ENCODE measurements at regions not wholly inside any gene's neighbourhood (a gene's known extent, or its start where the extent isn't known, plus 50 kb on each side); places are given as distances from the start of the nearest gene placed in this dataset.

GRCh38 chr9:110076894-110077725 is 130.8 kb downstream of the C9orf152 start:
- ChIA-PET POLR2A (interaction anchor here (0.9 kb wide), 1 partner anchor 26 kb away, joined by 3 read pairs; no protein-coding TSS in a partner anchor), CTCF (no interaction called here)
- intact Hi-C loops (cut with micrococcal nuclease) = no loop called here
- no peak overlapping the region for H3K27ac Mint-ChIP-seq
- H3K9me3 Mint-ChIP-seq = no peaks in the 10 kb centered on the region
- H3K27me3 Mint-ChIP-seq = no peaks in the 10 kb centered on the region
- peak; percentile 23 for DNase-seq
- peaks cover 13% of the 10 kb centered on the region for H3K4me1 Mint-ChIP-seq (ENCODE audit: low read depth)
- no peak overlapping the region for H3K4me3 Mint-ChIP-seq
- peaks cover 4% of the 10 kb centered on the region for H3K36me3 Mint-ChIP-seq

- ChIA-PET CTCF (interaction anchor here (1.0 kb wide), 1 partner anchor 175 kb away, joined by 3 read pairs; no protein-coding TSS in a partner anchor), POLR2A (no interaction called here)
- Mint-ChIP-seq H3K27me3 (no peaks in the 10 kb centered on the region), H3K9me3 (no peaks in the 10 kb centered on the region), H3K27ac (no peak overlapping the region), H3K36me3 (peaks cover 4% of the 10 kb centered on the region), H3K4me3 (no peak overlapping the region), H3K4me1 (ENCODE audit: low read depth) (peaks cover 13% of the 10 kb centered on the region)
- intact Hi-C loops (cut with micrococcal nuclease) = no loop called here
- no peak for DNase-seq
These were observed 130.0 kb downstream of the C9orf152 start for GRCh38 chr9:110077925-110078324.

- no peak overlapping the region for H3K4me3 Mint-ChIP-seq
- intact Hi-C loops (cut with micrococcal nuclease) = no loop called here
- no peak overlapping the region for H3K27ac Mint-ChIP-seq
- DNase-seq = no peak
- no peaks in the 10 kb centered on the region for H3K9me3 Mint-ChIP-seq
- H3K4me1 Mint-ChIP-seq (ENCODE audit: low read depth) = peaks cover 14% of the 10 kb centered on the region
- H3K27me3 Mint-ChIP-seq = no peaks in the 10 kb centered on the region
- ChIA-PET CTCF (interaction anchor here (1.0 kb wide), 1 partner anchor 175 kb away, joined by 3 read pairs; no protein-coding TSS in a partner anchor), POLR2A (no interaction called here)
- peaks cover 4% of the 10 kb centered on the region for H3K36me3 Mint-ChIP-seq
These were observed 129.4 kb downstream of the C9orf152 start for GRCh38 chr9:110078604-110079003.

DNA sequence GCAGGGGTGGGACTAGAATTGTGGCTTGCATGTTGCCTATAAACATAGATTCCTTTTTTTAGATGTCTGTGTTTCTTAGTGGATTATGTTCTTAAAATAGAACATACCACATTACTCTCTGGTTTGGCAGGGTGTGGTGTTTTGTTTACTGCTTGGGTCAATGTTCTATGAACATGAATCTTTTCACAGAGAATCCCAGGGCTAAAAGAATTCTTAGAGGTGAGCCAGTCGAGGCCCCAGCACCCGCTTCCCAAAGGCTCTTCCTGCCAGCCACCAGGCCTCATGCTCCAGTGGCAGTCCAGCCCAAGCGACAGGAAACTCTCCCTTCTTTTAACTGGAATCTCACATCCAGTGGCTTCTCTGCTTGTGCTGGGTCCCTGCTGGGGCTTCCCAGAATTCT is 126.6 kb downstream of the C9orf152 start:
- Mint-ChIP-seq H3K4me3 (no peak overlapping the region), H3K27me3 (no peaks in the 10 kb centered on the region), H3K36me3 (peaks cover 4% of the 10 kb centered on the region), H3K4me1 (ENCODE audit: low read depth) (peaks cover 17% of the 10 kb centered on the region), H3K9me3 (no peaks in the 10 kb centered on the region), H3K27ac (no peak overlapping the region)
- CTCF ChIA-PET = no interaction called here
- DNase-seq = no peak
- intact Hi-C loops (cut with micrococcal nuclease) = no loop called here
- POLR2A ChIA-PET = no interaction called here

GRCh38 chr9:110083866-110084265 is 124.1 kb downstream of the C9orf152 start:
- no peak for DNase-seq
- Mint-ChIP-seq H3K27ac (no peak overlapping the region), H3K27me3 (no peaks in the 10 kb centered on the region), H3K9me3 (no peaks in the 10 kb centered on the region), H3K4me3 (no peak overlapping the region), H3K4me1 (ENCODE audit: low read depth) (peaks cover 16% of the 10 kb centered on the region), H3K36me3 (peaks cover 2% of the 10 kb centered on the region)
- ChIA-PET CTCF (no interaction called here), POLR2A (no interaction called here)
- intact Hi-C loops (cut with micrococcal nuclease) = no loop called here

DNA sequence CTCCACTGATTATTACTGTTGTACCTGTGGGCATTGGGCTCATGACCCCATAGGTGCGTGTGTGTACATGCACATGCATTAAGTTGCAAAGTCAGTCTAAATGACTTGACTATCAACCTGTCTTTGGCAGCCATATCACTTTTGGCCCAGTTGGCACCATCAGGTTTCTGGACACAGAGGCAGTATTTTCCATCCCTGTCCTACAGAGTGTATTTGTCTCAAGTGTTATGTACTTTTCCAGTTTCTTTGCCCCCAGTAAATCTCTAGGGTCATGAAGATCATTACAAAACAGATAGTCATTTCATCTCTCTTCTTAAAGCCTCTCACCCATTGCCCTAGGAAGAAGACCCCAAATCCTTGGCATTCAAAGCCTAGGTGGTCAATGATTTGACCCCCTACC is 121.4 kb downstream of the C9orf152 start:
- no peak for DNase-seq
- ChIA-PET POLR2A (no interaction called here), CTCF (no interaction called here)
- H3K36me3 Mint-ChIP-seq = no peaks in the 10 kb centered on the region
- no peak overlapping the region for H3K4me3 Mint-ChIP-seq
- no peak overlapping the region for H3K27ac Mint-ChIP-seq
- intact Hi-C loops (cut with micrococcal nuclease) = no loop called here
- peaks cover 10% of the 10 kb centered on the region for H3K4me1 Mint-ChIP-seq (ENCODE audit: low read depth)
- H3K27me3 Mint-ChIP-seq = no peaks in the 10 kb centered on the region
- H3K9me3 Mint-ChIP-seq = no peaks in the 10 kb centered on the region

- Mint-ChIP-seq H3K27ac (no peak overlapping the region), H3K4me1 (ENCODE audit: low read depth) (peaks cover 8% of the 10 kb centered on the region), H3K9me3 (no peaks in the 10 kb centered on the region), H3K36me3 (no peaks in the 10 kb centered on the region), H3K4me3 (no peak overlapping the region), H3K27me3 (no peaks in the 10 kb centered on the region)
- ChIA-PET CTCF (no interaction called here), POLR2A (interaction anchor here (0.7 kb wide), 1 partner anchor 190 kb away, joined by 3 read pairs; no protein-coding TSS in a partner anchor)
- DNase-seq = no peak
- intact Hi-C loops (cut with micrococcal nuclease) = no loop called here
These were observed 120.4 kb downstream of the C9orf152 start for GRCh38 chr9:110087605-110088004.

DNA sequence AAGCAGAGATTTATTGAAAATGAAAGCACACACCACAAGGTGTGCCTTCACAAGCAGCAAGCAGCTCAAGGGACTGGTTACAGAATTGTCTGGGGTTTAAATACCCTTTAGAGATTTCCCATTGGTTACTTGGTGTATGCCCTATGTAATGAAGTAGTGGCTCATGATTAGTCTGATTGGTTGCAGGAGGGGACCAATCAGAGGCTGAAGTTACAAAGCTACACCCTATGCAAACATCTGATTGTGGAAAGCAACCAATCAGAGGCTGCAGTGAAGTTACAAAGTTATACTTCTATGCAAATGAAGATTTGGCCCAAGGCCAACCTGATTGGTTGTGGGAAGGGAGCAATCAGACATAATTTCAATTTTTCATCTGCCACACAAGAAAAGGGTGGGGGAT is 119.9 kb downstream of the C9orf152 start:
- Mint-ChIP-seq H3K4me3 (no peak overlapping the region), H3K27ac (no peak overlapping the region), H3K36me3 (no peaks in the 10 kb centered on the region), H3K27me3 (no peaks in the 10 kb centered on the region), H3K9me3 (no peaks in the 10 kb centered on the region), H3K4me1 (ENCODE audit: low read depth) (peaks cover 8% of the 10 kb centered on the region)
- ChIA-PET CTCF (no interaction called here), POLR2A (no interaction called here)
- intact Hi-C loops (cut with micrococcal nuclease) = no loop called here
- DNase-seq = no peak

DNA sequence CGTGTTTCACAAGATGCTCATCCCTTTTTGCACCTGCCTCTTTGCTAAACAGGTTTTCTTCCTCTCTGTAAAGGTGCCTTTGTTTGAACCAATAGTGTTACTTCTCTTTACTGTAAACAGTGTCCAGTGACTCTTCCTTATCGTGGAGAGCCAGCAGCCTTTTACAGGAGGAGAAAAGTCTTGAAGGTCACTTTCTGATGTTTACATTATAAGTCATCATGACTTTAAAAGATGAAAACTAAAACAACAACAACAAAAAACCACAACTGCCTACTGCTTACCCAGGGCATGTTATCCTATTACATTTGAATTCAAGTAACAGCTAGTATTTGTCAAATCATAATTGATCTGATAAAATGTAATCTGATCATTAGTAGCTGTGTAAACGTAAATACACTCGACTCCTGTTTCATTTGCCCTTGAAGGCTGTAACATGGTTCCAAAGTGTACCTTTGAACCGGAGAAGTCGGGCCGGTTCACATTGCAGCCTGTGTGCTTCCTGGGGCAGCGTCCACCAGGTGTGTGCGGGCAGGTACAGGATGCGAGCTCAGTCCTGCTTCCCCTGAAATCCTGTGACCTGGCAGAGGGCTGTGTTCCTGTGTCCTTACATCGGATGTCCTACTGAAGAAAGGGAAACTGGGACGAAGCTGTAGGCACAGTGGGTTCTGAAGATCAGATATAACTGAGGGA is 118.1 kb downstream of the C9orf152 start:
- H3K4me3 Mint-ChIP-seq = no peak overlapping the region
- no peaks in the 10 kb centered on the region for H3K27me3 Mint-ChIP-seq
- H3K4me1 Mint-ChIP-seq (ENCODE audit: low read depth) = peaks cover 4% of the 10 kb centered on the region
- intact Hi-C loops (cut with micrococcal nuclease) = no loop called here
- no peak overlapping the region for H3K27ac Mint-ChIP-seq
- no peaks in the 10 kb centered on the region for H3K36me3 Mint-ChIP-seq
- no peaks in the 10 kb centered on the region for H3K9me3 Mint-ChIP-seq
- POLR2A ChIA-PET = no interaction called here
- no peak for DNase-seq
- CTCF ChIA-PET = interaction anchor here (1.1 kb wide), 1 partner anchor 34 kb away, joined by 3 read pairs; no protein-coding TSS in a partner anchor

GRCh38 chr9:110092792-110093191 is 115.2 kb downstream of the C9orf152 start:
- peaks cover 1% of the 10 kb centered on the region for H3K4me1 Mint-ChIP-seq (ENCODE audit: low read depth)
- intact Hi-C loops (cut with micrococcal nuclease) = no loop called here
- no peak overlapping the region for H3K4me3 Mint-ChIP-seq
- ChIA-PET CTCF (interaction anchor here (0.5 to 1.2 kb wide), 2 partner anchors 41 to 189 kb away, joined by 3 read pairs; no protein-coding TSS in a partner anchor), POLR2A (no interaction called here)
- H3K27ac Mint-ChIP-seq = no peak overlapping the region
- no peaks in the 10 kb centered on the region for H3K9me3 Mint-ChIP-seq
- H3K36me3 Mint-ChIP-seq = no peaks in the 10 kb centered on the region
- no peak for DNase-seq
- no peaks in the 10 kb centered on the region for H3K27me3 Mint-ChIP-seq

- H3K4me3 Mint-ChIP-seq = no peak overlapping the region
- no peaks in the 10 kb centered on the region for H3K4me1 Mint-ChIP-seq (ENCODE audit: low read depth)
- POLR2A ChIA-PET = no interaction called here
- CTCF ChIA-PET = no interaction called here
- no peaks in the 10 kb centered on the region for H3K36me3 Mint-ChIP-seq
- no peak overlapping the region for H3K27ac Mint-ChIP-seq
- no peaks in the 10 kb centered on the region for H3K27me3 Mint-ChIP-seq
- no peaks in the 10 kb centered on the region for H3K9me3 Mint-ChIP-seq
- intact Hi-C loops (cut with micrococcal nuclease) = no loop called here
- no peak for DNase-seq
These were observed 114.5 kb downstream of the C9orf152 start for GRCh38 chr9:110093417-110093816.

GRCh38 chr9:110093871-110094270 is 114.1 kb downstream of the C9orf152 start:
- Mint-ChIP-seq H3K9me3 (no peaks in the 10 kb centered on the region), H3K27ac (no peak overlapping the region), H3K27me3 (no peaks in the 10 kb centered on the region), H3K4me1 (ENCODE audit: low read depth) (peaks cover 4% of the 10 kb centered on the region), H3K4me3 (no peak overlapping the region), H3K36me3 (no peaks in the 10 kb centered on the region)
- ChIA-PET POLR2A (no interaction called here), CTCF (no interaction called here)
- intact Hi-C loops (cut with micrococcal nuclease) = no loop called here
- DNase-seq = no peak

Data from activated CD4-positive, alpha-beta memory T cell treated with anti-CD3 and anti-CD28 coated beads for 36 hours (primary cell).